ENCODE measurements at regions not wholly inside any gene's neighbourhood (a gene's known extent, or its start where the extent isn't known, plus 50 kb on each side); places are given as distances from the start of the nearest gene placed in this dataset.

DNA sequence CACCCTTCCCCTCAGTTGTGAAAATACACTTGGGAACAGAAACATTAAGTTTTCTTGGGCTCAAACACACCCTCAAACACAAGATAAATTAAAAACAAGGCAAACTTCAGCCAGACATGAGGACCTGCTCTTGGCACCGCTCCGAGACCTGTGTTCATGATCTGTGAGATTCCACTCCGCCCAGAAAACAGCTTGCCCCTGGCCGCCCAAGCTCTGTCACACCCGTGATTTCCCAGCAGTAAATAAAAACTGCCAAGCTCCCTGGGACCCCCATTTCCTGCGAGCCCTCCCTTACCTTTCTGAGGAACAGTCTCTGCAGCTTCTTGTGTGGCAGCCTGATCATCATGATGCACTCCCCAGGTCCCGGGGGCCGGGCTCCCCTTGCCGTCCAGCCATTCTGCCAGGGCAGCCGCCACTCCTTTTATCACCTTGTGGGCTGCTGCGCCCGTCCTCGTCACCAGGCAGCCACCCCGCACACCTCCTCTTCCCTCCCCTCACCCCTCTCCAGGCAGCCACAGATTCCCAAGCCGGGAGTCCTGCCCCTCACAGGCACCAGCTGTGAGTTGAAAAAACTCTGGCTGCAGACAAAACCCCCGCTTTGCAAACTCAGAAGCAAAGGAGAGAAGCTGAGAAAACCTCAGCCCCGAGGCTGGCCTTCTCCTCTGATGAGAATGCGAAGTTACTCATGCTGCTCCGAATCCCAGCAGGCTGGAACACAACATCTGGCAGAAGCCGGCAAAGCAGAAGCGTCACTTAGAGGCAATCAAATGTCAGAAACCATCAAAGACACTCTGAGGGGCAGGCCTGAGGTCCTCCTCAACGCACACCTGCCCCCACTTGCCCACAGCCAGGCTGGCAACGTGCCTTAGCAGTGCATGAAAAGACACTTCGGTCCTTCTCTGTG, 130.4 kb upstream of the RPS6KA2 start:
- in situ Hi-C loops (cut with MboI; ENCODE audit: low sequenced_read_pairs), result no loop called here

GRCh38 chr6:166754218-166755030, 127.4 kb upstream of the RPS6KA2 start:
- in situ Hi-C loops (cut with MboI; ENCODE audit: low sequenced_read_pairs), result no loop called here

GRCh38 chr6:166752928-166753721, 126.1 kb upstream of the RPS6KA2 start:
- in situ Hi-C loops (cut with MboI; ENCODE audit: low sequenced_read_pairs), result no loop called here

DNA sequence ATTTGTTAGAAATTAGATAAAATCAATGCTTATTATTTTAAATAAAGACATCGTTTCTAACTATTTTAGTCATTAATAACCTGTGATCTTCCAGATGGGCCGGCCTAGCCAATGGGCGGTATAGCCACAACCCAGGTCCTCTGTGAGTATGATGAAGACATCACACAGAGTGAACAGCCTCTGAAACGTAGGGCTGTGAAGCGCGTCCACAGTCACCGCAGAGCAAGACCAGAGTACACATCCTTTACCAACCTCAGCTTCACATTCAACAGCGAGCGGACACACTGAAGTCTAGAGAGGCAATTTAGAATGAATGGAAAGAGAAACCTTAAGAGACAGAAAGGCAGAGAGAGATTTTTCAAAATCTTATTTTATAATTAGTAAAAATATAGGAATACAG, 125.0 kb upstream of the RPS6KA2 start:
- in situ Hi-C loops (cut with MboI; ENCODE audit: low sequenced_read_pairs), result no loop called here

- in situ Hi-C loops (cut with MboI; ENCODE audit: low sequenced_read_pairs), result no loop called here
Observed at GRCh38 chr6:166751051-166751595, 124.1 kb upstream of the RPS6KA2 start.

DNA sequence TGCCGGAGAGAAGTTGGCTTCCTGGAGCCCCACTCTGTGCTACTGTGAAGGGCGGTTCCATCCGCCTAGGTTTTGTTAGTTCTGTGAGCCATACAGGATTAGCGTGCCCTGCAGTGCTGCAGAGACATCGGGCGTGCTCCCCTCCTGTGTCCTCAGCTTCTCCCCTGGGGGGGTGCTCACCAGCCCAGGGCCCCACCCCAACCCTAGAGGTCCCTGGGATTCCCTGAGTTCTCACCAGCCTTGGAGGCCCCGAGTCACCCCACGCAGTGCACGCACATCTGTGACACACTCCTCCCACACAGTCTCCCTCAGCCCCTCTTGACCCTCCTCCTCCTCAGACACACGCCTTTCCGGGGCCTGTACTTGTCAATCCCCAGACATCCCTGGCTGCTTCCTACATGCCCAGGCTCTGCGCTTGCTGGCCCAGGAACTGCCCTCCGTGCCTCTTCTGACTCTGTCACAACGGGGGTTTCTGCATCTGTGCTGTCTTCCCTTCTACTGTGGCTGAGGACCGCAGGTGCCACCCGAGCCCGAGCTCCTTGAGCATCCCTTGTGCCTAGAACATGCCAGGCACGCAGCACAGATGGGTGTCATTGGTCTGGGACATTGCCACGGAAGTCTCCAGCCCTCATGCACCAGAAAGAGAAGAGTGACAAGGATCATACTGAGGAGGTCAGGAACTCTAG, 123.2 kb upstream of the RPS6KA2 start:
- in situ Hi-C loops (cut with MboI; ENCODE audit: low sequenced_read_pairs), result no loop called here

GRCh38 chr6:166749666-166750065, 122.6 kb upstream of the RPS6KA2 start:
- in situ Hi-C loops (cut with MboI; ENCODE audit: low sequenced_read_pairs), result no loop called here

GRCh38 chr6:166747644-166748595, 120.9 kb upstream of the RPS6KA2 start:
- in situ Hi-C loops (cut with MboI; ENCODE audit: low sequenced_read_pairs), result no loop called here

- in situ Hi-C loops (cut with MboI; ENCODE audit: low sequenced_read_pairs), result no loop called here
Observed at GRCh38 chr6:166745801-166746668, 119.0 kb upstream of the RPS6KA2 start.

DNA sequence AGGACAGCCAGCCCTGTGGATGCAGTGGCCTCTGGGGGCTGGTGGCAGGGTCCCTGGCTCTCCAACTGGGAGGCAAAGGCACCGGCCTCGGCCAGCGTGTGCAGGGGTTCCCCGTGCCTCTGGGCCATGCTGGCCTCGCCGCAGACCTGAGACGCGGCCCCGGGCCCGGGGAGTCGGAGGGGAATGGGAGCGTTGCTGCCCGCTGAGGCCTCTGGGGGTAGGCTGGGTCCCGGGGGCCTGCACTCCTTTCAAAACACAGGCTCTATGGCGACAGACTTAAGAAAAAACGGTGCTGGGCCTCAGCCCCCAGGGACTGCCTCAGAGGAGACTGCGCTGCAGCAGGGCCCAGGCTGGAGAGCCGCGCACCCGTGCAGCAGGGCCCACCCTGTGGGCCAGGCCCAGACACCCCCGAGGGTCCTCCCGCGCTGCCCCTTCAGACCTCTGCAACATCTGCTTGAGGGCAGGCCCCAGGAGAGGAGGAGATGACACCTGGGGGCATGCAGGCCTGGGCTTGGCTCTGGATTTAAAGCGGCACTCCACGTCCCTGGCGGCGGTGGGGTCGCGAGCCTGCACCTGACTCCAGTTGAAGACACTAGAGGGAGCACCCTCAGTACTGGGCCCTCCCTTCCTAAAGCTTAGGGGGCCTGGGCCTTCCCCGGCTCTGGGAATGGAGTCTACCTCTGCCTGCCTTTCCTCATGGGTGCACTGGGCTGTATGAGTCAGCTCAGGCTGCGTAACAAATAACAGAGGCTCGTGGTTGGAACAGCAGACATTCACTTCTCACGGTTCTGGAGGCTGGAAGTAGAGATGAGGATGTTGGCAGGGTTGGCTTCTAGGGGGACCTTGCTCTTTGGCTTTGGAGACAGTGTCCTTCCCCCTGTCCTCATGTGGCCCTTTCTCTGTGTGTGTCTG, 117.4 kb upstream of the RPS6KA2 start:
- in situ Hi-C loops (cut with MboI; ENCODE audit: low sequenced_read_pairs), result no loop called here

DNA sequence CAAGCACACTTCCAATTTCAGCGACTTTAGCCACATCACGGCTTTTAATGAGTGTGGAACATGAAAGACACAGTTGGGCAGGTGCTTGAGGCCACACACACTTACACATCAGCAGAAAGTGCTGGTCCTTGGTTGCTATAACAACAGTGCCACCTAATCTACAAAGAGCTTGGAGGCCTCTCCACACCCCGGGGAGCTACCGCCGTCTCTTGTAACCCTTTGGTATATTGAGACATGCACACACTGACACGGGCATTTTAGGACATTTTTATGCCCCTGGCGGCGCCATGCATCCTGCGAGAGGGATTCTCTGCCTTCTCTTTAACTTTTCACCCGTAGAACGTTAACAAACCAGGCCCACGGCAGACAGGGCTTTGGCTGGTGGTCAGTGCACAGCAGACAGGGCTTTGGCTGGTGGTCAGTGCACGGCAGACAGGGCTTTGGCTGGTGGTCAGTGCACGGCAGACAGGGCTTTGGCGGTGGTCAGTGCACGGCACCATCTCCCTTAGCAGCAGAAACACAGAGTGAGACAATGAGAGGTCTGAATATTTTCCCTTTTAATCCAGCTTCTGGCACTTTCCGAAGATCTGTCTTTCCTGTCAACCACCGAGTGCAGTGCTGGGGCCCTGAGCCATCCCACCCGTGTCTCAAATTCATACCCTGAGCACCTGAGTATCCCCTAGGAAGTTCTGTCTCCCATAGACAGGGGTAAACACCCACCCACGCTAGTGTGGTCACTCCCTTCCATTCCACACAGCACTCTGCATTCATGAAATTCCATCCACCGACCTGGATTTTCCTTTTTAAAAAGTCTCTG, 116.6 kb upstream of the RPS6KA2 start:
- in situ Hi-C loops (cut with MboI; ENCODE audit: low sequenced_read_pairs), result no loop called here

GRCh38 chr6:166742981-166743380, 115.9 kb upstream of the RPS6KA2 start:
- in situ Hi-C loops (cut with MboI; ENCODE audit: low sequenced_read_pairs), result no loop called here

- in situ Hi-C loops (cut with MboI; ENCODE audit: low sequenced_read_pairs), result no loop called here
Observed at GRCh38 chr6:166739976-166740318, 112.9 kb upstream of the RPS6KA2 start.

- in situ Hi-C loops (cut with MboI; ENCODE audit: low sequenced_read_pairs), result no loop called here
Observed at GRCh38 chr6:166739117-166739975, 112.3 kb upstream of the RPS6KA2 start.

DNA sequence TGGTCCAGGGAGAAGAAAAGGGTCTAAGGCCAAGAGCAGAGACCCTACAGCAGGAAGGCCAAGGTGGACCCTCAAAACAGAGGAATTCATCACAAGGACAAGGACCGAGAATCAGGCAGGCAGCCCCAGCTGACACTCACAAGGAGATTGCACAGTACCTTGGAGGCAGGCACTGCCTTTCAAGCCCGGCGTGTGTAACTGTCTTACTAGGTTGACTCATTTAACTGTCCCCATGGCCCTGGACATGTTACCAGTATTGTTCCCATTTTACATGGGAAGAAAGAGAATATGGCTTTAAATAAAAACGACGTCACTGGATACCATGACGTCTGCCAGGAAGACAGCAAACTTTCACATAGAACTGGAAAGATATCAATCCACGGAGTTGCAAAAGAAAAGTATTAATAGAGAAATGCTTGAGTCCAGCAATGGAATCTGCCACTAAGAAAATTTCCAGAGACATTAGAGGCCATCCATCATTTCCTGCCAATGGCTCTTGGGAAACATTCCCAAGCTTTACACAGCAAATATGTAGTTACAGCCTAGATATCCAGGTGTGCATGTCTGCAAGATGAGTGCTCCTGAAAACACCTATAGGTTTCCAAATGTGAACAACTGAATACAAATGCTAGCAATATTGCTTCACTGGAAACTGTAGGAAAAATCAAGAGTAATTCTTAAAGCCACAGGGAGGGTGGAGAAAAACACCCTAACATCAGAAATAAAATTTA, 111.5 kb upstream of the RPS6KA2 start:
- in situ Hi-C loops (cut with MboI; ENCODE audit: low sequenced_read_pairs), result no loop called here

Data from HL-60/S4 (cell line).